Gastroesophageal sphincter (tissue), 2 donors: ENCODE measurements at regions not wholly inside any gene's neighbourhood (a gene's known extent, or its start where the extent isn't known, plus 50 kb on each side); places are given as distances from the start of the nearest gene placed in this dataset.

ENCODE experiments used
- POLR2A ChIP-seq, 2 donors: fragments of 450-650 bp; IDR thresholded peaks; one replicate each; pipeline ENCODE4 v1.6.1; 2017; ENCODE audit warnings: antibody characterized with exemption in 2 of 2, mild to moderate bottlenecking in 2 of 2, moderate library complexity in 1 of 2
- POLR2AphosphoS5 ChIP-seq: sonication (generic); formaldehyde crosslinking; IDR thresholded peaks from one replicate; pipeline ENCODE4 v1.6.1; 2017; ENCODE audit warnings: antibody characterized with exemption

GRCh38 chr15:47363653-47364052 lies 353.7 kb upstream of the SEMA6D start:
- TF ChIP-seq POLR2AphosphoS5 (no peak), POLR2A (IDR thresholded peaks at IDR 0.05) (no peak)
